ENCODE measurements at regions not wholly inside any gene's neighbourhood (a gene's known extent, or its start where the extent isn't known, plus 50 kb on each side); places are given as distances from the start of the nearest gene placed in this dataset.

DNA sequence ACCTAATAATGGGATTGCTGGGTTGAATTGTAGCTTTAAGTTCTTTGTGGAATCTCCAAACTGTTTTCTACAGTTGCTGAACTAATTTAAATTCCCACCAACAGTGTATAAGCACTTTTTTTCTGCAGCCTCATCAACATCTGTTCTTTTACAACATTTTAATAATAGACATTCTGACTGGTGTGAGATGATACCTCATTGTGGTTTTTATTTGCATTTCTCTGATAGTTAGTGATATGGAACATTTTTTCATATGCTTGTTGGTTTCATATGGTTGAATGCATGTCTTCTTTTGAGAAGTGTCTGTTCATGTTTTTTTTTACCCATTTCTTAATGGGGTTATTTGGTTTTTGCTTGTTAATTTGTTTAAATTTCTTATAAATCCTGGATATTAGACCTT is 1718.9 kb downstream of the C4orf33 start:
- Histone ChIP-seq H3K36me3 (ENCODE audit: control insufficient read depth in 1 of 2, insufficient read depth in 2 of 2, low read length in 2 of 2) (no peaks in the 10 kb centered on the region), H3K27ac (ENCODE audit: low read depth, low read length) (no peak overlapping the region), H3K23ac (ENCODE audit: low read length) (no peak overlapping the region), H3K4me1 (ENCODE audit: control insufficient read depth in 1 of 2, insufficient read depth in 2 of 2, low read length in 2 of 2) (no peaks in the 10 kb centered on the region), H2BK120ac (ENCODE audit: insufficient read depth, low read length, poor library complexity) (no peak overlapping the region), H3K27me3 (ENCODE audit: insufficient read depth, low read length) (no peaks in the 10 kb centered on the region), H4K8ac (ENCODE audit: low read depth, low read length) (no peak overlapping the region), H3K18ac (ENCODE audit: low read length) (no peak overlapping the region), H2BK5ac (ENCODE audit: low read depth, low read length, poor library complexity) (no peak overlapping the region), H2BK12ac (ENCODE audit: low read length) (no peak overlapping the region), H4K12ac (ENCODE audit: low read depth, low read length) (no peak overlapping the region), H3K4ac (ENCODE audit: low read depth, low read length) (no peak overlapping the region), H4K91ac (ENCODE audit: low read depth, low read length) (no peak overlapping the region), H3K14ac (ENCODE audit: low read length) (no peak overlapping the region), H3K4me2 (ENCODE audit: low read length) (no peak overlapping the region), H3K9me3 (ENCODE audit: insufficient read depth, low read depth, low read length) (no peaks in the 10 kb centered on the region), H3K4me3 (ENCODE audit: low read depth, low read length) (no peak overlapping the region), H3K9ac (ENCODE audit: low read length) (no peak overlapping the region), H2AFZ (ENCODE audit: insufficient read depth, low read length, poor library complexity) (no peak overlapping the region), H2AK5ac (ENCODE audit: low read length) (no peak overlapping the region), H3K79me1 (ENCODE audit: low read length) (no peaks in the 10 kb centered on the region), H3K79me2 (ENCODE audit: control insufficient read depth, insufficient read depth, low read length, poor library complexity) (no peaks in the 10 kb centered on the region)
- DNase-seq = no peak

DNA sequence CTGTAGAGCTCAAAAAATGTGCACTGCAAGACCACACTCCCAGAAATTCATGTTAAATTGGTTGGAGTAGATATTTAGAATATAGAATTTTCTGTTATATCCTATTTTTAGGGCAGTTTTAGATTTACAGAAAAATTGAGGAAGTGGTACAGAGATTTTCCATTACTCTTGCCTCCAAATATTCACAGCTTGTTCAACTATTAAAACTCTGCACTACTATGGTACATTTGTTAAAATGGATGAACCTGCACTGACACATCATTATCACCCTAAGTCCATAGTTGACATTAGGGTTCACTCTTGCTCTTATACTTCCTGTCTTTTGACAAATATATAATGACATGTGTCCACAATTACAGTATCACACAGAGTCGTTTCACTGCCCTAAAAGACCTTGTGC is 1724.5 kb downstream of the C4orf33 start:
- no peak overlapping the region for H3K14ac ChIP-seq (ENCODE audit: low read length)
- no peaks in the 10 kb centered on the region for H3K9me3 ChIP-seq (ENCODE audit: insufficient read depth, low read depth, low read length)
- no peak overlapping the region for H3K23ac ChIP-seq (ENCODE audit: low read length)
- no peak overlapping the region for H2AK5ac ChIP-seq (ENCODE audit: low read length)
- no peak overlapping the region for H3K4me3 ChIP-seq (ENCODE audit: low read depth, low read length)
- no peak overlapping the region for H2AFZ ChIP-seq (ENCODE audit: insufficient read depth, low read length, poor library complexity)
- no peak overlapping the region for H4K91ac ChIP-seq (ENCODE audit: low read depth, low read length)
- H3K79me1 ChIP-seq (ENCODE audit: low read length) = no peaks in the 10 kb centered on the region
- no peak overlapping the region for H2BK12ac ChIP-seq (ENCODE audit: low read length)
- H3K79me2 ChIP-seq (ENCODE audit: control insufficient read depth, insufficient read depth, low read length, poor library complexity) = no peaks in the 10 kb centered on the region
- H3K4me2 ChIP-seq (ENCODE audit: low read length) = no peak overlapping the region
- no peak overlapping the region for H3K27ac ChIP-seq (ENCODE audit: low read depth, low read length)
- no peak overlapping the region for H2BK120ac ChIP-seq (ENCODE audit: insufficient read depth, low read length, poor library complexity)
- no peaks in the 10 kb centered on the region for H3K36me3 ChIP-seq (ENCODE audit: control insufficient read depth in 1 of 2, insufficient read depth in 2 of 2, low read length in 2 of 2)
- no CpG with 5 or more reads among the region's 1 CpG for WGBS (ENCODE audit: extremely low coverage, insufficient coverage, insufficient read length)
- no peak overlapping the region for H3K18ac ChIP-seq (ENCODE audit: low read length)
- no peak overlapping the region for H3K4ac ChIP-seq (ENCODE audit: low read depth, low read length)
- no peak overlapping the region for H4K8ac ChIP-seq (ENCODE audit: low read depth, low read length)
- H4K12ac ChIP-seq (ENCODE audit: low read depth, low read length) = no peak overlapping the region
- no peak overlapping the region for H2BK5ac ChIP-seq (ENCODE audit: low read depth, low read length, poor library complexity)
- no peak overlapping the region for H3K9ac ChIP-seq (ENCODE audit: low read length)
- DNase-seq = no peak
- no peaks in the 10 kb centered on the region for H3K4me1 ChIP-seq (ENCODE audit: control insufficient read depth in 1 of 2, insufficient read depth in 2 of 2, low read length in 2 of 2)
- H3K27me3 ChIP-seq (ENCODE audit: insufficient read depth, low read length) = no peaks in the 10 kb centered on the region

DNA sequence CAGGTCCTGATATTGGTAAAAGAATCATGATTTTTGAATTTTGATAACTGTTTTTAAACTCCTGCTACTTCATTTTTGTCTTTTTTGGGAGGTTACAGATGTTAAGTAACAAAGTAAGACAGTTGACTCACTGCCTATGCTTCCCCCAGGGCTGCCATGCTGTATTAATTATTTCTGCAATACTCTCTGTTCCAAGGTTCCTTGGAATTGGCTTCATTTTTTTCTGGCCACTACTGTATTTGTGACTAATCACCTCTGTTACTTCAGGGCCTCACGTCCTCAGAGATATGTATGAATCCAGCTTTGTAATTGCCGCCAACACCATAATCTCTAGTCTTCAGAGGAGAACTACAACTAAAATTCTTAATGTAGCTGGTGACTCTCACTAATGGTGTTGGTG is 1729.3 kb downstream of the C4orf33 start:
- Histone ChIP-seq H2AK5ac (ENCODE audit: low read length) (no peak overlapping the region), H3K4me1 (ENCODE audit: control insufficient read depth in 1 of 2, insufficient read depth in 2 of 2, low read length in 2 of 2) (no peaks in the 10 kb centered on the region), H2BK120ac (ENCODE audit: insufficient read depth, low read length, poor library complexity) (no peak overlapping the region), H3K4me2 (ENCODE audit: low read length) (no peak overlapping the region), H4K91ac (ENCODE audit: low read depth, low read length) (no peak overlapping the region), H3K27me3 (ENCODE audit: insufficient read depth, low read length) (no peaks in the 10 kb centered on the region), H3K36me3 (ENCODE audit: control insufficient read depth in 1 of 2, insufficient read depth in 2 of 2, low read length in 2 of 2) (no peaks in the 10 kb centered on the region), H3K14ac (ENCODE audit: low read length) (no peak overlapping the region), H2BK5ac (ENCODE audit: low read depth, low read length, poor library complexity) (no peak overlapping the region), H3K4me3 (ENCODE audit: low read depth, low read length) (no peak overlapping the region), H3K9ac (ENCODE audit: low read length) (no peak overlapping the region), H3K27ac (ENCODE audit: low read depth, low read length) (no peak overlapping the region), H3K23ac (ENCODE audit: low read length) (no peak overlapping the region), H3K4ac (ENCODE audit: low read depth, low read length) (no peak overlapping the region), H3K9me3 (ENCODE audit: insufficient read depth, low read depth, low read length) (no peaks in the 10 kb centered on the region), H4K8ac (ENCODE audit: low read depth, low read length) (no peak overlapping the region), H4K12ac (ENCODE audit: low read depth, low read length) (no peak overlapping the region), H3K79me1 (ENCODE audit: low read length) (no peaks in the 10 kb centered on the region), H3K18ac (ENCODE audit: low read length) (no peak overlapping the region), H2BK12ac (ENCODE audit: low read length) (no peak overlapping the region), H3K79me2 (ENCODE audit: control insufficient read depth, insufficient read depth, low read length, poor library complexity) (no peaks in the 10 kb centered on the region), H2AFZ (ENCODE audit: insufficient read depth, low read length, poor library complexity) (no peak overlapping the region)
- DNase-seq = no peak
- no CpG with 5 or more reads among the region's 2 CpGs for WGBS (ENCODE audit: extremely low coverage, insufficient coverage, insufficient read length)

- Histone ChIP-seq H3K4me1 (ENCODE audit: control insufficient read depth in 1 of 2, insufficient read depth in 2 of 2, low read length in 2 of 2) (no peaks in the 10 kb centered on the region), H4K91ac (ENCODE audit: low read depth, low read length) (no peak overlapping the region), H4K8ac (ENCODE audit: low read depth, low read length) (no peak overlapping the region), H3K9me3 (ENCODE audit: insufficient read depth, low read depth, low read length) (no peaks in the 10 kb centered on the region), H2AK5ac (ENCODE audit: low read length) (no peak overlapping the region), H3K36me3 (ENCODE audit: control insufficient read depth in 1 of 2, insufficient read depth in 2 of 2, low read length in 2 of 2) (no peaks in the 10 kb centered on the region), H3K14ac (ENCODE audit: low read length) (no peak overlapping the region), H3K18ac (ENCODE audit: low read length) (no peak overlapping the region), H3K9ac (ENCODE audit: low read length) (no peak overlapping the region), H2AFZ (ENCODE audit: insufficient read depth, low read length, poor library complexity) (no peak overlapping the region), H4K12ac (ENCODE audit: low read depth, low read length) (no peak overlapping the region), H2BK5ac (ENCODE audit: low read depth, low read length, poor library complexity) (no peak overlapping the region), H3K23ac (ENCODE audit: low read length) (no peak overlapping the region), H2BK120ac (ENCODE audit: insufficient read depth, low read length, poor library complexity) (no peak overlapping the region), H3K4me3 (ENCODE audit: low read depth, low read length) (no peak overlapping the region), H2BK12ac (ENCODE audit: low read length) (no peak overlapping the region), H3K4ac (ENCODE audit: low read depth, low read length) (no peak overlapping the region), H3K79me1 (ENCODE audit: low read length) (no peaks in the 10 kb centered on the region), H3K79me2 (ENCODE audit: control insufficient read depth, insufficient read depth, low read length, poor library complexity) (no peaks in the 10 kb centered on the region), H3K27ac (ENCODE audit: low read depth, low read length) (no peak overlapping the region), H3K4me2 (ENCODE audit: low read length) (no peak overlapping the region), H3K27me3 (ENCODE audit: insufficient read depth, low read length) (no peaks in the 10 kb centered on the region)
- no peak for DNase-seq
- WGBS (ENCODE audit: extremely low coverage, insufficient coverage, insufficient read length) = no CpG with 5 or more reads among the region's 5 CpGs
Observed at GRCh38 chr4:130850019-130850524, 1754.1 kb downstream of the C4orf33 start.
